Activated CD4-positive, alpha-beta memory T cell treated with anti-CD3 and anti-CD28 coated beads, Interleukin-2, amount 10 ng/mL, durations not matched to agents 7 days and 5 days (primary cell): ENCODE measurements at regions not wholly inside any gene's neighbourhood (a gene's known extent, or its start where the extent isn't known, plus 50 kb on each side); places are given as distances from the start of the nearest gene placed in this dataset.
"Not testable (repeated sequence)": the region's sequence is repeated elsewhere in the genome, so short reads cannot be mapped to it uniquely, and the experiment has no call there.

Experiments used
- CTCF ChIA-PET: fragments of 350-600 bp; sonication (Branson Sonifier 250); formaldehyde crosslinking; loops from one replicate; lab custom pipeline; 2021; ENCODE audit warnings: antibody characterized with exemption, inconsistent platforms; lab: Charles Lee
- POLR2A ChIA-PET: fragments of 350-600 bp; sonication (Branson Sonifier 250); formaldehyde crosslinking; loops from one replicate; lab custom pipeline; 2021; ENCODE audit warnings: antibody characterized with exemption; lab: Charles Lee
- DNase-seq: peaks from one replicate; pipeline ENCODE4 v3.0.0-alpha.2; 2020
- H3K27ac Mint-ChIP-seq: one replicate; pipeline ENCODE4 v1.8.0; 2021; ENCODE audit warnings: mild to moderate bottlenecking, mixed read lengths
- H3K27me3 Mint-ChIP-seq: one replicate; pipeline ENCODE4 v1.8.0; 2021; ENCODE audit warnings: mixed read lengths
- H3K36me3 Mint-ChIP-seq: one replicate; pipeline ENCODE4 v1.8.0; 2021; ENCODE audit warnings: low read depth, mixed read lengths
- H3K4me1 Mint-ChIP-seq: one replicate; pipeline ENCODE4 v1.8.0; 2021; ENCODE audit warnings: mixed read lengths
- H3K4me3 Mint-ChIP-seq: one replicate; pipeline ENCODE4 v1.8.0; 2021; ENCODE audit warnings: mild to moderate bottlenecking, mixed read lengths
- H3K9me3 Mint-ChIP-seq: one replicate; pipeline ENCODE4 v1.8.0; 2021; ENCODE audit warnings: mixed read lengths

DNA sequence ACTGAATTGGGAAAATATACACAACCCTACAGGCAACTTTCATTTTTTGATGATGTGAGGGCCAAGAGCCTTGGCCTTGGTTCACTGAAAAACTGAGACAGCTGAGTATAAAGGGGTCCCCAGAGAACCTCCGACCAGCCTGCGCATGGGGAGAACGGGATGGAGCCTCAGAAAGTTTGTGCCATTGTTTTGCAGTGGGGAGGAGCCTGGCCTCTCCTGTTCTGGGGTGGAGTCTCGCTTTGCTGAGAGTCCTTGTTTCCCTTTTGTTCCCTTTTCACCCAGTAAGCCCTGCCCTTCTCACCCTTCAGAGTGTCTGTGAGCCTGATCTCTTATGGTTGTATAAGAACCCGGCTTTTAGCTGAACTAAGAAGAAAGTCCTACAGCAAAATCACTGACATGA, 193.2 kb upstream of the AKR1E2 start:
- H3K27ac Mint-ChIP-seq, result no peak overlapping the region

DNA sequence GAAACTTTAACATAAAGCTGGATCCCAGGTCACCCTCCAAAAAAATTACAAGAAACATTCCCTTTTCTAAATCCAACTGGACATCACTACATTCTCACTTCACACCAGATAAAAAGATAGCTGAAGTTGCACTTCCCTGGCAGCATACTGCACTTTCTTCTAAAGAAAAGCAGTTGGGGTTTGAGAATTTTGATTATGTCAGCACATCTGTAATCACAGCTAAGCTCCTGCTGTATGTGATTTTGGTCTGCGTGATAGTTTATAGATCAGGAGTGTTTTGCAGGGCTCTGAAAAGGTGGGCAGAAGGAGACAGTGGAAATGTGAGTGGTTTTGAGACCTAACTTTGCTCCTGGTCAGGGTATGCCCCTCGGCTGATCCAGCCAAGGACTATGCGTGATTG, 199.1 kb upstream of the AKR1E2 start:
- no peaks in the 10 kb centered on the region for H3K36me3 Mint-ChIP-seq
- H3K27ac Mint-ChIP-seq, result no peak overlapping the region
- no peaks in the 10 kb centered on the region for H3K27me3 Mint-ChIP-seq
- H3K4me3 Mint-ChIP-seq, result no peak overlapping the region
- H3K4me1 Mint-ChIP-seq, result no peaks in the 10 kb centered on the region
- DNase-seq, result no peak
- ChIA-PET POLR2A (no interaction called here), CTCF (no interaction called here)
- H3K9me3 Mint-ChIP-seq, result peaks cover 15% of the 10 kb centered on the region

More for the DNA sequence above, 193.2 kb upstream of the AKR1E2 start:
- H3K27me3 Mint-ChIP-seq, result no peaks in the 10 kb centered on the region
- H3K4me1 Mint-ChIP-seq, result no peaks in the 10 kb centered on the region
- POLR2A ChIA-PET, result no interaction called here
- CTCF ChIA-PET, result no interaction called here
- no peak for DNase-seq
- H3K9me3 Mint-ChIP-seq, result peaks cover 4% of the 10 kb centered on the region
- no peak overlapping the region for H3K4me3 Mint-ChIP-seq
- H3K36me3 Mint-ChIP-seq, result no peaks in the 10 kb centered on the region

DNA sequence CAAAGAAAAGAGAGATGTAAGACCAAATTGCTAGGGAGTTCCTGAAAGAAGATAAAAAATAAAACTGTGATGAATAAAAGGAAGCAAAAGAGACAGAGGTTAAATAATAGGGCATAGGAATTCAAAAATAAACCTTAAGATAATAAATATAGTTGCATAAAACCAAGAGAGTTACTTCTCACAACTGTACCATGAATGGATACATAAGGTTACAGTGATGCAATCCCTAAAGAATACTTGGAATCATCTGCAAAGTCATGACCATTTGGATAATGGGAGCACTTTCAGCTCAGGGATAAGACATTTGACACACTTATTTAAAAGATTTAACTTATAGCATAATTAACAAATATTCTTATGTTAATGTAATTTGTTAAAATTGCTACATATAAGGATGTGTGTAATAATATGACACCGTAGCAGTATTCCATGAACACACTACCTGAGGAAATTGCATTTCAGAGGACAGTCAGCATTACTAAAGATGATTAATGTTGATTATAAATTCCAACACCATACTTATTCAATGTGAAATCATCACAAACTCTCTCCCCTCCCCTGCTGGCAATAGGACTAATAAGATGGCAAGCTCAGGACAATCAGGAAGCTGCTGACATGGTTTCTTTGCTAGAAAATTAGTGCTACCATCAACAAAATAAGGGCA, 202.1 kb upstream of the AKR1E2 start:
- no peak for DNase-seq
- Mint-ChIP-seq H3K27ac (no peak overlapping the region), H3K4me1 (no peaks in the 10 kb centered on the region), H3K9me3 (peaks cover 15% of the 10 kb centered on the region), H3K36me3 (no peaks in the 10 kb centered on the region), H3K4me3 (no peak overlapping the region), H3K27me3 (peaks cover 6% of the 10 kb centered on the region)
- CTCF ChIA-PET, result no interaction called here
- POLR2A ChIA-PET, result no interaction called here

DNA sequence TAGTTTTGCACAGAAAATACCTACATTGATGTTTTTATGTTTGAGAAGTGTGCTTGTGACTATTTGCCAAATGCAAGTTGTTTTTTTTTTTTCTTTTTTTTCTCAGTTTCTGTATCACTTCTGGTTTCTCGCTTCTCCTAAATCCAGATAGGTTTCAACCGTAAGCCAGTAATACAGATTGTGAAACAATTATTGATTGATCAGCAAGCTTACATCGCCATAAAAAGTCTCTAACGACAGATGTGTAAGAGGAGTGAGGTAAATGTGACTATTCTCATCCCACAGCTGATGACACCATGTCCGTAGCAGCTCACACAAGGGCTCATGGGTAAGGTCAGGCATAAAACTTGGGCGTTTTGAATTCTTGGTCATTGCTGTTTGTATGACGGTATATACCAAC, 202.8 kb upstream of the AKR1E2 start:
- no peak for DNase-seq
- peaks cover 12% of the 10 kb centered on the region for H3K9me3 Mint-ChIP-seq
- H3K4me1 Mint-ChIP-seq, result no peaks in the 10 kb centered on the region
- POLR2A ChIA-PET, result no interaction called here
- no peaks in the 10 kb centered on the region for H3K36me3 Mint-ChIP-seq
- H3K27ac Mint-ChIP-seq, result no peak overlapping the region
- peaks cover 8% of the 10 kb centered on the region for H3K27me3 Mint-ChIP-seq
- H3K4me3 Mint-ChIP-seq, result no peak overlapping the region
- CTCF ChIA-PET, result no interaction called here

DNA sequence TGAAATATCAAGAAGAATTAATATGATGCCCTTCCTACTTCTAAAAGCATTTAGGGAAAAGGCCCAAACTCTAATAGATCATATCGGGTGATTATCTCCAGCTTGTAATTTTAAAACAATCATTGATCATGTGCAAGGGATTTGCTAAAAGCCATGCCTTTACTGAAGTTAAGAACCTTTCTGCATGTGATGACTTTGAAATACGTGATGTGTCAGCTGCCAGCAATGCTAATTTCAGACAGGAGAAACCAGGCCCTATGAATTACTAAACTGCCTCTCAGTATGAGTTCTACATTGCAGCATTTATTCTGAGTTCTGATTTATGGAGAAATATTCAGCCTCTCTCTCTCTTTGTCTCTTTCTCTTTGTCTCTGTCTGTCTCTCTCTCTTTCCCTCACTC, 203.6 kb upstream of the AKR1E2 start:
- DNase-seq, result no peak
- POLR2A ChIA-PET, result no interaction called here
- Mint-ChIP-seq H3K27me3 (peaks cover 8% of the 10 kb centered on the region), H3K36me3 (no peaks in the 10 kb centered on the region), H3K4me3 (no peak overlapping the region), H3K9me3 (peaks cover 8% of the 10 kb centered on the region), H3K4me1 (no peaks in the 10 kb centered on the region), H3K27ac (no peak overlapping the region)
- CTCF ChIA-PET, result no interaction called here

DNA sequence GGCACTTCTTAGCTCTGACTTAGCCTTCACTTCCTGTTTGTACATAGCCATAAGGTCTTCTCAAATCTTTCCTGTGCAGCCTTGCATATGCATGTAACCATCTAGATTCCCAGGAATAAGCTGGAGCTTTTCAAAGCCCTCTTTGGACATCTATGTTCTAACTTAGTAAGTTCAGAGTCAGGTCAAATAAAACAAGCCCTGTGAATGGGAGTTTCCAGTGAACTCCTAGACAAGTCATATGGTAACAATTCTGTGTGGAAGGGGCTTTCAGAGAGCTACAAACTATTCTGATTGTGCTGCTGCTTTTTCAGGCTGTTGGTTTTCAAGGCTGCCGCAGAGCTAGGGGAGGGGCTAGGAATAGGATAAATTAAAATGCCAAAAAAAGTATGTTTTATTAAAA, 208.4 kb upstream of the AKR1E2 start:
- no peaks in the 10 kb centered on the region for H3K4me1 Mint-ChIP-seq
- H3K4me3 Mint-ChIP-seq, result no peak overlapping the region
- H3K27me3 Mint-ChIP-seq, result peaks cover 8% of the 10 kb centered on the region
- H3K9me3 Mint-ChIP-seq, result peaks cover 7% of the 10 kb centered on the region
- no peak for DNase-seq
- H3K27ac Mint-ChIP-seq, result no peak overlapping the region
- H3K36me3 Mint-ChIP-seq, result no peaks in the 10 kb centered on the region
- ChIA-PET POLR2A (no interaction called here), CTCF (no interaction called here)

DNA sequence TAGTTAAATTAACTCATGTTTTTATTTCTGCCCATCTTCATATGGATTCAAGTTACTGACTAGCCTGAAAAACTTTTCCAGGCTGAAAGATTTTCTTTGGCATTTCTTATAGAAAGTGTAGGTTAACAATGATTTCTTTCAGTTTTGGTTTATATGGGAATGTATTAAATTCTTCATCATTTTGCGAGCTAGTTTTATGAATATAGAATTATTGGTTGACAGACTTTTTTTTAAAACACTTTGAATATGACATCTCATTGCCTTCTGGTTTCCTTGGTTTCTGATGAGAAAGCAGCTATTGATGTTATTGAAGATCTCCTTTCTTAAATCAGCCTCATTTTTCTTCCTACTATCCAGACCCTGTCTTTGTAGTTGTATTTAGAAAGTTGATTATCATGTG, 211.0 kb upstream of the AKR1E2 start:
- no peak for DNase-seq
- H3K36me3 Mint-ChIP-seq, result no peaks in the 10 kb centered on the region
- no peak overlapping the region for H3K4me3 Mint-ChIP-seq
- peaks cover 6% of the 10 kb centered on the region for H3K27me3 Mint-ChIP-seq
- no peaks in the 10 kb centered on the region for H3K4me1 Mint-ChIP-seq
- ChIA-PET POLR2A (no interaction called here), CTCF (no interaction called here)
- peaks cover 7% of the 10 kb centered on the region for H3K9me3 Mint-ChIP-seq
- no peak overlapping the region for H3K27ac Mint-ChIP-seq

DNA sequence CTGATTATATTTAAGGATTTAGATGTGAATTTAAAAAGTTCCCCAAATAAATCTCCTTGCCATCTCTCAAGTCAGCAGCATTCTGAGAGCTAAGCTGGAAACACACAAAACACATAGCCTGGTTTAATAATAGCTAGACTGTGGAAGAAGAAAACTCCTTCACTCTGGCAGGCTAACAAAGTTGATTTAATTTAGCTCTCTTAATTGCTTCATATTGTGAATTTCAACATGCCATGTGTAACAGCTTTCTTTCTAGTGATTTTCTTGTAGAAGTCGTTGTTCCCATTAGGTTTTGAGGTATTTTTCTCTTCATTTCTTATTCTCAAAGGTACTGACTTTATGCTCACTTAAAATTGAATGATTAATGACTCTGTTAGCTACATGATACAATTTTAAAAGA, 216.8 kb upstream of the AKR1E2 start:
- peaks cover 3% of the 10 kb centered on the region for H3K9me3 Mint-ChIP-seq
- H3K36me3 Mint-ChIP-seq, result no peaks in the 10 kb centered on the region
- POLR2A ChIA-PET, result no interaction called here

DNA sequence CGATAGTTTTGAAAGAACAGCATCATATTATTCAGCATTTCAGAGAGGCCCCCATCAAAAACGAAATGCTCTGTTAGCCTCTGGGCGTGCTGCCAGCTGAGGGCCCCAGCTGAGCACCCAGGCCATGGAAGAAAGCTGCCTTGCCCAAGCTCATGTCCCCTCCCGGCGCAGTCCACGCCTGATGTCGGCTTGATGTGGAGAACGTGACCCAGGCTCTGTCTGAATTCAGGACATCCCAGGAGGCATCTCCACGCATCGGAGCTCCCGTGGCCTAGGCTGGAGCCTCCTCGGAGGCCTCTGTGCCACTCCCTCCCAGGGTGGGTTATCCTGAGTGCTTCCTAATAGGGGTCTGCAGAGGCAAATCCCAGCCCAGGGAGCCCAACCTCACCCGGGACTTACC, 218.3 kb upstream of the AKR1E2 start:
- Mint-ChIP-seq H3K4me1 (no peaks in the 10 kb centered on the region), H3K27me3 (no peaks in the 10 kb centered on the region), H3K36me3 (no peaks in the 10 kb centered on the region), H3K9me3 (no peaks in the 10 kb centered on the region), H3K27ac (no peak overlapping the region), H3K4me3 (no peak overlapping the region)
- POLR2A ChIA-PET, result no interaction called here
- CTCF ChIA-PET, result no interaction called here
- no peak for DNase-seq

More for the DNA sequence above, 216.8 kb upstream of the AKR1E2 start:
- CTCF ChIA-PET, result interaction anchor here (1.1 kb wide), 1 partner anchor 48 kb away, joined by 3 read pairs; no protein-coding TSS in a partner anchor
- Mint-ChIP-seq H3K27me3 (no peaks in the 10 kb centered on the region), H3K27ac (no peak overlapping the region), H3K4me1 (no peaks in the 10 kb centered on the region), H3K4me3 (no peak overlapping the region)
- DNase-seq, result no peak

DNA sequence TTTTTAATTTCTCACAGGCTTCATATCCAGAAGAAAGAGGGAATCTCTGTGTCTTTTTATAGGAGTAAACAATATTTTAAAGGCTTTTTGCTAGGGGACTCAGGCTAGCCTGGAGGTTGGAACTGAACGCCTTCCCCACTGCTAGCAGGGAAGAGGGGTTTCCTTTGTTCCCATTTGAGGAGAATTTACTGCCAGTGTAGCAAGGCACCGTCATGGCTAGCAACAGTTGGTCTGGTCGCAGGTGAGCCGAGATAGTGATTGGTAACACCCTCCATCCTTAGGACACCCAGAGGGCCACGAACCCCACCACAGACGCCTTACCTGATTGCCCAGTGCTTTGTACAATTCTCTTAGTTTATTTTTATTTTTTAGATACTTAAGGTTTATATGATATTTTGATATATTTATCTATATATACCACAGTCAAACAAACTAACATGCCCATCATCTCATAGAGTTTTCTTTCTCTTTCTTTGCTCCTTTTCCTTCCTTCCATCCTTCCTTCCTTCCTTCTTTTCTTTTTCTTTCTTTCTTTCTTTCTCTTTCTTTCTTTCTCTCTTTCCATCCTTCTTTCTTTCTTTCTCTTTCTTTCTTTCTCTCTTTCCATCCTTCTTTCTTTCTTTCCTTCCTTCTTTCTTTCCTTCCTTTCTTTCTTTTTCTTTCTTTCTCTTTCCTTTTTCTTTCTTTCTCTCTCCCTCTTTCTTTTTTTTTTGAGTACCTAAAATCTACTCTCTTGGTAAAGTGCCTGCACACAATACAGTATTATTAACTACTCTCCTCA, 219.0 kb upstream of the AKR1E2 start:
- H3K4me3 Mint-ChIP-seq, result no peak overlapping the region
- DNase-seq, result no peak
- CTCF ChIA-PET, result no interaction called here
- no peaks in the 10 kb centered on the region for H3K36me3 Mint-ChIP-seq
- H3K27me3 Mint-ChIP-seq, result no peaks in the 10 kb centered on the region
- no peak overlapping the region for H3K27ac Mint-ChIP-seq
- no peaks in the 10 kb centered on the region for H3K4me1 Mint-ChIP-seq
- POLR2A ChIA-PET, result no interaction called here
- H3K9me3 Mint-ChIP-seq, result no peaks in the 10 kb centered on the region

DNA sequence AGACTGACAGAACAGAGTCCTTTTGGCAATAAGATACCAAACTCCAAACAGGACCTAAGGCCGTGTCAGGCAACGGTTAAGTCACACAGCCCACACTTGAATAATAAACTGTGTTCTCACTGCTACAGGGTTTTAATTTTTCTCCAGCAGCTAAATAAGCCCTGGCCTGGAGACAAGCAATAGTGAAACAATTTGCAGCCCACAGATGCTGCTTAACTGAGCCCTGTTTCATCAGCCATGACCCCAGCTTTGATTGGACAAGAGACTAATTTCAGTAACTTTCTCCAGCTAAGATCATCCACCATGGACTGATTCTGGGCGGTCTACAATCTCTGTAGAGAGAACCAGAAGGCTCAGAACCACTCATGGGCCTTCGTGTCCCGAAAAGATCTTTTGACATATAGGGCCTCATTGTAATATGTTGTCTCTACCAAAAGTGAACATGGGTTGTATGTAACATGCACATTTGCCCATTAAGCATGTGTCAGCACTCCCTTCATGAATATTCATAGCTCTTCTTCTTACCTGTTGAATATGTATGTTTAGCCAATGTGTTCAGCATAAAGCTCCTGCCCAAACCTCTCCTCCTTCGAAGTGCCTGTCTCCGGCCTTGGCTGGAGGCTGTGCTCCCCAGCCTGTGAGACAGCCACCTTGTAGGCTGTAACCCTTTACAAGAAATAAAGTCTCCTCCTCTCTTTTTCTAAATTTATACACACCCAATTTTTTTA, 223.1 kb upstream of the AKR1E2 start:
- Mint-ChIP-seq H3K4me3 (no peak overlapping the region), H3K36me3 (no peaks in the 10 kb centered on the region), H3K27ac (no peak overlapping the region), H3K4me1 (no peaks in the 10 kb centered on the region), H3K9me3 (no peaks in the 10 kb centered on the region), H3K27me3 (no peaks in the 10 kb centered on the region)
- ChIA-PET POLR2A (no interaction called here), CTCF (no interaction called here)
- DNase-seq, result no peak

DNA sequence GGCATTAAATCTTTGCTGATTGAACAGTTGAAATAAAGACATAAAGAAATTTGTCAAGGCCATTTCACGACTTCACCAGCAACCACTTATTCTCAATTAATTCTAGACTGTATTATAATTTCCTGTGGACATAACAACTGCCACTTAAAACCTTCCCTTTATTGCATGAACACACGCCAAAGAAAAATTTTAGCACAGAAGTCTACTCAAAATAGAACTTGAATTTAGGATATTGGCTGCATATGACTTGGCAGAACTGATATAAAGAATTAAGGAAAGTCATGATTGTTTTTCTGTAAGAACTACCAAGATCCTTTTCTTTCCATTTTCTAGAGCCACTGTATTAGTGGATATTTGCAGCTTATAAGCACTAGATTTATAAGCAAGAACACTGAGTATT, 226.5 kb upstream of the AKR1E2 start:
- ChIA-PET POLR2A (no interaction called here), CTCF (no interaction called here)
- Mint-ChIP-seq H3K9me3 (no peaks in the 10 kb centered on the region), H3K27ac (no peak overlapping the region), H3K27me3 (peaks cover 3% of the 10 kb centered on the region), H3K4me3 (no peak overlapping the region), H3K4me1 (no peaks in the 10 kb centered on the region), H3K36me3 (no peaks in the 10 kb centered on the region)
- DNase-seq, result no peak

DNA sequence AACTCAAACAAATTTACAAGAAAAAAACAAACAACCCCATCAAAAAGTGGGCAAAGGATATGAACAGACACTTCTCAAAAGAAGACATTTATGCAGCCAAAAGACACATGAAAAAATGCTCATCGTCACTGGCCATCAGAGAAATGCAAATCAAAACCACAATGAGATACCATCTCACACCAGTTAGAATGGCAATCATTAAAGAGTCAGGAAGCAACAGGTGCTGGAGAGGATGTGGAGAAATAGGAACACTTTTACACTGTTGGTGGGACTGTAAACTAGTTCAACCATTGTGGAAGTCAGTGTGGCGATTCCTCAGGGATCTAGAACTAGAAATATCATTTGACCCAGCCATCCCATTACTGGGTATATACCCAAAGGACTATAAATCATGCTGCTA, 228.1 kb upstream of the AKR1E2 start:
- CTCF ChIA-PET, POLR2A ChIA-PET, H3K27ac Mint-ChIP-seq, H3K27me3 Mint-ChIP-seq, H3K36me3 Mint-ChIP-seq, DNase-seq, H3K9me3 Mint-ChIP-seq, H3K4me1 Mint-ChIP-seq, H3K4me3 Mint-ChIP-seq: not testable (repeated sequence)
